ENCODE measurements at regions not wholly inside any gene's neighbourhood (a gene's known extent, or its start where the extent isn't known, plus 50 kb on each side); places are given as distances from the start of the nearest gene placed in this dataset.
"Not testable (repeated sequence)": the region's sequence is repeated elsewhere in the genome, so short reads cannot be mapped to it uniquely, and the experiment has no call there.

- DNase-seq = no peak
These were observed 54.4 kb upstream of the MSH6 start for GRCh38 chr2:47728551-47728950.

GRCh38 chr2:47727956-47728355 lies 55.0 kb upstream of the MSH6 start:
- no peak for DNase-seq

GRCh38 chr2:47726978-47727377 lies 56.0 kb upstream of the MSH6 start:
- DNase-seq = not testable (repeated sequence)

GRCh38 chr2:47725808-47726207 lies 57.1 kb upstream of the MSH6 start:
- no peak for DNase-seq

GRCh38 chr2:47724221-47724981 lies 58.5 kb upstream of the MSH6 start:
- no peak for DNase-seq

GRCh38 chr2:47721296-47721695 lies 61.6 kb upstream of the MSH6 start:
- no peak for DNase-seq

GRCh38 chr2:47720559-47720958 lies 62.4 kb upstream of the MSH6 start:
- DNase-seq = no peak

- DNase-seq = no peak
These were observed 62.9 kb upstream of the MSH6 start for GRCh38 chr2:47720036-47720435.

GRCh38 chr2:47719099-47719498 lies 63.8 kb upstream of the MSH6 start:
- no peak for DNase-seq

GRCh38 chr2:47716307-47716706 lies 66.6 kb upstream of the MSH6 start:
- DNase-seq = not testable (repeated sequence)

- no peak for DNase-seq
These were observed 67.4 kb upstream of the MSH6 start for GRCh38 chr2:47715552-47715951.

- no peak for DNase-seq
These were observed 74.0 kb upstream of the MSH6 start for GRCh38 chr2:47708801-47709499.

- no peak for DNase-seq
These were observed 78.7 kb upstream of the MSH6 start for GRCh38 chr2:47704287-47704686.

GRCh38 chr2:47699533-47700215 lies 83.3 kb upstream of the MSH6 start:
- DNase-seq = no peak

- DNase-seq = not testable (repeated sequence)
These were observed 84.4 kb upstream of the MSH6 start for GRCh38 chr2:47698436-47698972.

- not testable (repeated sequence) for DNase-seq
These were observed 85.1 kb upstream of the MSH6 start for GRCh38 chr2:47697681-47698435.

GRCh38 chr2:47697000-47697601 lies 85.8 kb upstream of the MSH6 start:
- DNase-seq = no peak

GRCh38 chr2:47696478-47696831 lies 86.5 kb upstream of the MSH6 start:
- DNase-seq = no peak

GRCh38 chr2:47695800-47696477 lies 87.0 kb upstream of the MSH6 start:
- DNase-seq = no peak

GRCh38 chr2:47694451-47694850 lies 88.5 kb upstream of the MSH6 start:
- DNase-seq = not testable (repeated sequence)

- not testable (repeated sequence) for DNase-seq
These were observed 92.1 kb upstream of the MSH6 start for GRCh38 chr2:47690706-47691325.

All from hindlimb muscle (tissue), 1 donor.